ENCODE measurements at regions not wholly inside any gene's neighbourhood (a gene's known extent, or its start where the extent isn't known, plus 50 kb on each side); places are given as distances from the start of the nearest gene placed in this dataset.
"Not testable (repeated sequence)": the region's sequence is repeated elsewhere in the genome, so short reads cannot be mapped to it uniquely, and the experiment has no call there.

DNA sequence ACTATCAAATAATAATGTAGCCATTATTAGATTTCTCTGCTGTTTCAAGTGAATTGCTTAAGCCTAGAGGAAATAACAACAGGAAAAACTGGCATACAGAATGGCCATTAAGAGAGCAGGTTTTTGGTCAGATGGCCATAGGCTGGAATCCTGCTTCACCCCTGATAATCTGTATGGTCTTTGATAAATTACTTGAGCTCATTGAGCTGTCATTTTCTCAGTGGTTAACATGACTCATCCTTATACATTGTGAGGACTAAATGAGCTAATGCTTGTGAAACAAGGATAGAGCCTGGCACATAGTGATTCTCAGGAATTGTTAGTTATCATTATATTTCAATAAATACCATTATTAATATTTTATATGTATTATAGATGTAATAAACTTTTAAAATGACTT lies 516.5 kb downstream of the KIF4B start:
- no peak for DNase-seq

- no peak for DNase-seq
Observed at GRCh38 chr5:155532621-155533311, 519.2 kb downstream of the KIF4B start.

DNA sequence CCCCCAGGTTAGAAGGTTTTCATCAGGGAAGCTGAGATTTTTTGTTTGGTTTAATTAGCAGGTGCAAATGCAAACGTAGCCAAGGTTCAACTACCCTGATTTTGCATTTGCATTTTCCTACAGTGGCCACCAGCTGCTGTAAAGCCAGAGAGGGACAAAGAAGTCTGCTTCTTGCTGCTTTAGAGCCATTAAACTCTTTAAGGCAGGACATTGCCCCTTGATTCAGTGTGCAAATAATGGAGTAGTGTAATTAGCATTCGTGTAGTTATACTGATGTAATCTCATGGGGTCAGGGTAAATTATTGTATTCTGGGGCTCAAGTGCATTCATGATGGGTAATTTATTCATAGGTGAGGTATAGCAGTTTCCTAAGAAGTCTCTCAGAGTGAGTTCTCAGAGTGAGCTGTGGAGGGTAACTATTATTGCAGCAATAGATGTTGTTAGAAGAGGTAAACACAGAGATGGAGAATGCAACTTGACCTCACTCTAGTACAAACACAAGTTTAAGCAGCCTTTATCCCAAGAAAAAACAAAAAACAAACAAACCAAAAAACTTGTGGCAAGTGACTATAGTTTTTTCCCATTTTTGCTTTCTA lies 526.5 kb downstream of the KIF4B start:
- DNase-seq, result no peak

GRCh38 chr5:155546075-155546474 lies 532.5 kb downstream of the KIF4B start:
- no peak for DNase-seq

DNA sequence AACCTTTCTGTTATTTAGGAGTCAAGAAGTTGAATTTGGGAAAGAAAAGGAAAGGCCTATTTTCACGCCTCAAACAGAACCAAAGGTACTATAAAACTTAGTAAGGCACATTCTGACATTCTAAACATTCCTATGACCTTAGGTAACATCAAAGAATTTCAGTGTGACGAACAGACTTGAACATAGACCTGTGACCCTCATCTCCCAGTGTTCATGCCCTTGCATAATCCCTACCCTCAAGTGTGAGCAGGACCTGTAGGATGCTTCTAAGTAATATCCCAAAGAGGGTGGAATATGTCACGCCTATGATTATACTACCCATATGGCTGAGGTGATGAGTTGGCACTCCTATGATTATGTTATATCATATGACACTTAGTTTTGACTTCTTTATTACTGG lies 540.9 kb downstream of the KIF4B start:
- DNase-seq, result no peak

- no peak for DNase-seq
Observed at GRCh38 chr5:155556222-155556621, 542.7 kb downstream of the KIF4B start.

GRCh38 chr5:155556700-155557099 lies 543.1 kb downstream of the KIF4B start:
- DNase-seq, result no peak

GRCh38 chr5:155562158-155562557 lies 548.6 kb downstream of the KIF4B start:
- no peak for DNase-seq

- no peak for DNase-seq
Observed at GRCh38 chr5:155564541-155564940, 551.0 kb downstream of the KIF4B start.

DNA sequence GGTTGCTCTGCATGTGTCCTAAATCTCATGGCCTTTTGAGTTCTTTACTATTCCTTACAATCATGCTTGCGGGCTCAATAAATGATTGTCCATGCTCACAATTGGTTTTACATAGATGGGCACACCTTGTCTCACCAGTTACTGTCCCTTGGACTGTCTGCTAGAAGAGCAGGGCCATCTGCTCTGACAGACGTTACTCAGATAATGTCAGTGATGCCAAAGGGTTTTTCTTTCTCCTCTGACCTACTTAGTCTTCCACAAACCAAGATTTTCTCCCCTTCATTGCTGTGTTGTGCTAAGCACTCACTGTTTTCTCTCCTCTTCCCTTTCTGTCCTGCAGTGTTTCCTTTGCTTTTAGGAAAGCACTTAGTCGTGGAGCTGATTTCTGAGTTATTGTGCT lies 562.3 kb downstream of the KIF4B start:
- no peak for DNase-seq

GRCh38 chr5:155586808-155587207 lies 573.3 kb downstream of the KIF4B start:
- DNase-seq, result not testable (repeated sequence)

GRCh38 chr5:155587458-155587857 lies 573.9 kb downstream of the KIF4B start:
- DNase-seq, result no peak

DNA sequence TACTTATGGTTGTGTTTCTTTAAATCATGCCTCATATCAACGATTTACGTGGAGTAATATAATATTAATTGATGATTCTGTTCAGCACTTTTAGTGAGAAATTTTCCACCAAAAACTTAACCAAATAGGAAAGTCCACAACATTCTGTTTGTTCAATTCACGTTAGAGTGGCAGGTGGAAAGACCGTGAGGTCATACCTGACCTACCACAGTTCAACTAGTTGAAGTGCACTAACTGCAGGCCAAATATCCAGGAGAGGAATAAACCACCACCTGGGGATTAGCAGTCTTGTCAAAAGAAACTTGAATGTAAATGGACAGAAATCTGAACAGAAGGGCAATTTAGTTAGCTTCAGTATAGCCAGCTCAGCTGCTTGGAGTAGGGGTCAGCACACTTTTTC lies 577.7 kb downstream of the KIF4B start:
- no peak for DNase-seq

DNA sequence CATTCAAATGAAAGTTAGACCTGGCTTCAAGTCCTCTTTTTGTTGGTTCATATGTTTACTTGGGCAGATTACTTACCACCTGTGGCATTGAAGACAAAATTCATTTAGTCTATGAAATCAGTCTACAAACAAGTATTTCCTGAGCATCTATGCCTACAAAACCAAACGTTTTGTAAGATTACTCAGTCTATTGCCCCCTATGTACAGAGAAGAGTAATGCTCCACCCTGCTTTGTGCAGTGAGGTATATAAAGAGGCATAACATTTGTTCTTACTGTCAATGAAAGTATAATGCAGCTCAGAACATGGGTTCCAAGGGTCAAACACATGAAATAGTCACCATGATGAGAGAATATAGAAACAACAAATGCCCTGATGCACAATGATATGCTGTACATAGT lies 580.7 kb downstream of the KIF4B start:
- no peak for DNase-seq

DNA sequence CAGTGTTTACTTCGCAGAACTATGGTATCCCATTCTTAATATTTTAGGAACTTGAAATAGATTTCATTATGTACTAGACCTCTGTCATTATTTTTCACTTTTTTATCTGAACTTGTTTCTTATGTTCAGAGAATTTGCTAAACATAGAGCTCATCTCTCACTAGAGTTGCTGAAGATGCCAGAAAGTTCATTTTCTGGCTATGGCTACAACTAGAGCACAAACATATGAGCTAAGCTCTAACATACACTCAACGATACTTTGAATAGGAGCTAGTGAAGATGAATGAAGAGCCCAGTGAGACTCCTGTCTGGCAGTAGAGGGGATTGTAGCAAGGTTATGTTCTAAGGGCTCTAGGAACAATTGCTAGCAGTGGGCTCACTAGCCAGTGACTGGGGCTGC lies 582.2 kb downstream of the KIF4B start:
- DNase-seq, result no peak

- DNase-seq, result no peak
Observed at GRCh38 chr5:155598552-155598951, 585.0 kb downstream of the KIF4B start.

GRCh38 chr5:155605920-155606319 lies 592.4 kb downstream of the KIF4B start:
- DNase-seq, result no peak

DNA sequence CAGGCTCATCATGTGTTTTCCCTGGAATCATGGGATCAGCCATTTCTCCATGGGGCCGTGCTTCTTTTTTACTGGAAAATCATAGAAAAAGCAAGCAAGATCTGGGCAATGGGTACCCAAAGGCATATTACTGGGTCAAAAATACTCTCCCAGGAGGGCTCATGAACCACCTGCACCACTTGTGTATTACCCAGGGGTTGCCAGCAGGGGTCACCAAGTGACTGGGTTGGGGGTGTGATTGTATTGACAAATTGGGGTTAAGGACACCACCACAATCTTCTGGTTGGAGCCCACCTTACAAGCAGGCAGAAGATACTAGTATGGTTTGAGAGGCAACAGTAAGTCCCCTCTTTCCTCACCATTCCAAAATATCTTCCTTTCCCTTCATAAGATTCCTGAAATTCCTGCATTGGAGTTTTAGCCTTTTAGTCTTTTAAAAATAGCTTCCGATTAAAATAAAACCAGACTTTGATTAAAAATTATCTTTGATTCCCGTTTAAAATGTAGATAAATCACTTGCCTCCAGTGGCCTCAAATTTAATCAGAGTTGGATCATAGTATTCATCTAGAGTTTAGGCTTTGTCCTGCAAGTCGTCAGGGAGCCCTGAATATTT lies 603.3 kb downstream of the KIF4B start:
- peak; percentile 10 to 28 for DNase-seq

- no peak for DNase-seq
Observed at GRCh38 chr5:155619688-155620087, 606.1 kb downstream of the KIF4B start.

DNA sequence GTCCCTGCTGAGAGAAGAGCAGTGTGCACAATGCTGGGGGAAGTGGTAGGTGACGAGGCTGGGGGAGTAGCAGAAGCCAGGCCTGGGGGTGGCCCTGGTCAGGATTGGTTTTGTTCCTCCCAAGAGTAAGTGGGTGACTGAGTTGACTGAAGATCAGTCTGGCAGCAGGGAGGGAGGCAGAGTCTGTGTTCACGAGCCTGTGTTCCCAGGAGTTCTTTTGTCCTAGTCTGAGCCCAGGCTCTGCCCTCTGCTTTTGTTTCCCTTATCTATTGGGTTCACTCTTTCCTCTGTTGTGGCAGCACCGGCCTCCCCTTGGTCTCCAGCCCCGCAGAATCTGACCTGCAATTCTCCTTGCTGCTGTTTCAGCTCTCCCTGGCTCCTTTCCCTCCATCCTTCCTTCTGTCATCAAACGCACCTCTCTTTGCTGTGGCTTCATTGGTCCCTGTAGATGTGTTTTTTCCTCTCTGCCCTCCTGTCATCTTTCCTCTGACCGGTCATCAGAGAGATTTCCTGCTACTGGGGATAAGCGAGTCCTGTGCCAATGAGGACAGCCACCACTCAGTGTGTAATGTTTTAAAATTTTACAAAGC lies 607.4 kb downstream of the KIF4B start:
- DNase-seq, result no peak

DNA sequence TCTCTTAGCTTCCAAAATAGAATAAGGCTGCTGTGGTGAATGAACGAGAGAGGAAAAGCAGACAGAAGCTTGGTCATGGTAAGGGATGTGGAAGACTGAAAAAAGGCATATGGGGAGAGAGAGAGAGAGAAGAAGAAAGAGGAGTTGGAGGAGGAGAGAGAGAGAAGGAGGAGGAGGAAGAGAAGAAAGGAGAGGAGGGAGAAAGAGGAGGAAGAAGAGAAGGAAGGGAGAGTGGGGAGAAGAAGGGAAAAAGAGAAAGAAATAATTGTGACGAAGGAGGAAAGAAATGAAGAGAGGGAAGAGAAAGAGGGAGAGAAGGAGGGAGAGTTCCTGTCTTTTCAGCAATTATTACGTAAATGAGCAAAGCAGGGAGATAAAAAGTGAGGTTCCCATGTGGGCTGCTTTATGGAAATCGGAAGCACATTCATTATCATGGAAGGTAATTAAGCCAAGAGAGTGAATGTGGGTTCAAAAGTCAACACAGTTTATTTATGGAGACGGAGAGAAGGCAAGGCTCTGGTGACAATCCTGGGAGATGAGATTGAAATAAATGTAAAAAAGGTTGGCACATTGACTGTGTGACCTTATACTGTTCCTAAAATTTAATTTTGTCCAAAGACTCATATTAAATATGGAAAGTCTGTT lies 611.2 kb downstream of the KIF4B start:
- DNase-seq, result no peak

- DNase-seq, result no peak
Observed at GRCh38 chr5:155625315-155625714, 611.8 kb downstream of the KIF4B start.

DNA sequence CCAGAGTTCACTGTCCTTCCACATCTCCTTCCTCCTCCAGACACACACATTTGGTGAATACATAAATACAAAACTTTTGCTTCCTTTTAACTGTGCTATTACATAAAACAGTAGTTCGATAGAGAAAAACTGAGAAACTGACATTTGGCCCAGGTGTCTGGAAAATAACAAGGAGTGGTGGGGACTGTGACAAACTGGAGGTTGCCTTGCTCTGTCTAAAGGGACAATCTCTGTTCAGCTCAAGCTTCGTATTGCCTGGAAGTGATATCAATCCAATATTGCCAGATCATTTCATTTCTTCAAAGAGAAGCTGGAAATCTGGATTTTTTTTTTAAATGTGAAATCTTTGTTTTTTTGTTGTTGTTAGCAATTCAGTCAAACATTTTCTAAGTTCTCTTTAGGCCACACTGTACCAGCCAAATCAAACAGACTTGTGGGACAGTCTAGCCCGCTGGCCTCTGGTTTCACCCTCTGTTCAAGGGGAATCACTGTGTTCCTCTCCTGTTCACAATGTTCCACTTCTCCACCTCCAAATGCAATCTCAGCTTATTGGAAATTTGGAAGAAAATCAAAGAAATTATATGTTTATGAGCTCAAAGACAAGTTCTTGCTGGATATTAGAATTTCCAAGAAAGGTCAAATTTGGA lies 612.5 kb downstream of the KIF4B start:
- DNase-seq, result no peak
